ENCODE measurements at regions not wholly inside any gene's neighbourhood (a gene's known extent, or its start where the extent isn't known, plus 50 kb on each side); places are given as distances from the start of the nearest gene placed in this dataset.
A peak's percentile ranks its signal among the peaks of the same experiment; 100 is the strongest.

DNA sequence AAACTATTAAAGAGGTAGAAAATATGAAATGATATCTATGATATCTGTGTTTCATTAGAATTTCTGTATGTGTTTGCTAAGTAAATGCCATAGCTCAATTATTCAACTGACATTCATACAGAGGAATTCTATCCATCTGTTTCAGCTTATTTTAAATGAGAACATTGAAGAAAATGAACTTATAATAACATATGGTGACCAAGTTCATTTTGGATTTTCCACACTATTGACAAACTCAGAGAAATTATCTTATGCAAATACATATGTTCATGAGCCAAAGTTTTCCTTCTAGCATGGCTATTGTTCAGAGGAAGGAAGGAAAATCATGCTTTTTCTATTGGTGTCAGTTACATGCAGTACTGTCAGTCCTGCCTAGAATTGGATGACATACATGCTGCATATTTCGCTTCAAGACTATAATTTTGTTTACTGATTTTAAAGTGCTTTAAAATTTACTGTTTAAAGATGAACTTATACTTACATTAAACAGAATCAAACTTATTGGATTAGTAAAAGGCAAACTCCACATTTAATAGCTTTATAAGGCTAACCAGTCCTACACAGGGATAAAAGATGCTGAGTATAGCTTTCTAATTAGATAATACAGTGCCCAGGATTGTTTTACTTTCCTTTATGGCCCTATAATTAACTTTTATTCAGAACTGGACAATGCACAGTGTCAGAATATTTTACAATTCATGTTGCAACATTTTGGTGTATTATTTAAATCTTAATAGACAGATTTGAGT is 646.2 kb downstream of the TRAM1L1 start:
- no peak for DNase-seq (ENCODE audit: low read depth, low spot score)

GRCh38 chr4:116438417-116438816 is 647.0 kb downstream of the TRAM1L1 start:
- no peak for DNase-seq (ENCODE audit: low read depth, low spot score)

- no peak for DNase-seq (ENCODE audit: low read depth, low spot score)
Observed at GRCh38 chr4:116427666-116428065, 657.7 kb downstream of the TRAM1L1 start.

GRCh38 chr4:116413222-116413621 is 672.2 kb downstream of the TRAM1L1 start:
- no peak for DNase-seq (ENCODE audit: low read depth, low spot score)

DNA sequence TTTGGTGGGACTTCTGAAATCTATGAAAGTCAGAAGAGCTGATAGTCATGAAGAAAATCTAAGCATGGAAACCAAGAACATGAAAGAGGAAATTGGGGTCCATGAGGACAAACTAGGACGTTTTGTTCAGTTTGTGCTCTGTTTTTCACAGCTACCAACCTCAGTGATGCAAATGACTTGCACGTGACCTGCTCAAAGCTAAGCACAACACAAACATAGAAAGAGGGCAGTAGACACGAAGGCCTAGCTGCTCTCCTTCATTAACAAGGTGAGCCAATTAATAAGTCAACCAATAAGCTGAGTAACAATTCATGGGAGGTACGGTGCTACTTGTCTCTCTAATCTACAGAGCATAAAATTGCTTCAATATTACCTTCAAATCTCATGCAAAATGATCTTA is 684.1 kb downstream of the TRAM1L1 start:
- no peak for DNase-seq (ENCODE audit: low read depth, low spot score)

GRCh38 chr4:116400480-116400879 is 684.9 kb downstream of the TRAM1L1 start:
- peak; percentile 3 for DNase-seq (ENCODE audit: low read depth, low spot score)

DNA sequence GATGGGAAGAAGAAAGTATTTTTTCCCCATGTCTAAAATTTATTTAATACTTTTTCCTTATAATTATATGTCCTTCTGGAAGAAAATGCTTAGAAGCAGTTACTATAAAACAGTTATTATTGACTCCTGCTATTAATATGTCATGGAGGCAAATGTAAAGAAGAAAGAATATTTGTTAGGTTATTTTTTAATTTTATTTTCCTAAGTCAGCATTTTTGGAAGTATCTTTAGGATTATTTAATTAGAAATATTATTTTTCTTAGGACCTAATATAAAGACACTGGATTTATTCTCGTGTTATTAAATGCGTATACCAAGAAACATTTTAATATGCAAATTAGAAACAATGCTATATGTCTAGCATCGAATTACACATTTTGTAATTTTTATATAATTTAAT is 687.7 kb downstream of the TRAM1L1 start:
- DNase-seq (ENCODE audit: low read depth, low spot score) = no peak

DNA sequence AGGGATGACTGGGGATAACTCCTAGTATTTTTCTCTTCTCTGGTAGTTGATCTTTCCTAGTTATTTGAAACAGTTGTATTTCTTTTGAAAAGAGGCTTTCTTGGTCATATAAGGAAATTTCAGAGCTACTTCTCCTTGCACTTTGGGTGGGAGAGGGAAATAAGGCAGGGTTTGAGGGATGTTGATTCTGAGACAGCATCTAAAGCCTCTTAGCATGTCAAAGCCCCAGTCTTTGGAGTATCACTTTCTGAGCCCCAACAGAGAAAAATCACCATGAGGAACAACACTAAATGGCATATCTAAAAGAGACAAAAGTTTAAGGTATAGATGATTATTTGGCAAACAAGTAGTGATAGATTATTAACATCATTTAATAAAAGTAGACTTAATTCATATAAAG is 688.1 kb downstream of the TRAM1L1 start:
- DNase-seq (ENCODE audit: low read depth, low spot score) = no peak

- no peak for DNase-seq (ENCODE audit: low read depth, low spot score)
Observed at GRCh38 chr4:116395408-116395807, 690.0 kb downstream of the TRAM1L1 start.

DNA sequence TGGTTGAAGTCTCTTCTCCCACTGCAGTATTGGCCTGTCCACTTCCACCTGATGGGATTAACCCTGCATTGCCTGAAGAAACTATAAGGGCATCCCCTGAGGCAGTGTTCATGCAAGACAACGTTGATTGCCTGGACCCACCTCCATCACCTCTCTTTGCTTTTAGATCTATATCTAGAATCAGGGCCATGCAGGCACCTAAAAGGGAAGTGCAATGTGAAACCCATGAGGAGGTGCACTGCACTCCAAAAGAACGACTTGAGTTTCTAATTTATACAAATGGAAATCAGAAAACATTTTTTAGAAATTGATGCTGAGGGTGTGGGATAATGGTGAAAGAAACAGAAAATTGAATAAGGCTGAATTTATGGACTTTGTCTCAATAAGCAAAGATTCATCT is 694.4 kb downstream of the TRAM1L1 start:
- DNase-seq (ENCODE audit: low read depth, low spot score) = no peak

DNA sequence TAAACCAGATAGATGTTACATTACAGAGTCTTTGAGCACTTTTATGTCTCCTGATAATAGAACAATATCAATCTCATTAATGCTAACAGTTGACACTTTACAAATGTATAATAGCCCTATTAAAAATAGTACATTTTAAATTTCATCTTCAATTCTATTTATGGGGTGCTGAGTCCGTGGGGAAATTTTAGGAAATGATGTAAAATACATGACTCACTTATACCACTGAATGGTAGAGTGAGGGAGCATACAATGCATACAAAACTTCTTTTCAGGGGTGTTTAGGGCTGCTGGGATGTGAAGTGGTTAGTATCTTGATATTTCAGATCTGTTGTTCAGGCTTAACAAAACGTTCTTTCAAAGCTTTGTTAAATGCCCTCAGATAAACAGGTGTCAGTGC is 696.2 kb downstream of the TRAM1L1 start:
- DNase-seq (ENCODE audit: low read depth, low spot score) = no peak

GRCh38 chr4:116387937-116388474 is 697.4 kb downstream of the TRAM1L1 start:
- peak; percentile 0 for DNase-seq (ENCODE audit: low read depth, low spot score)

DNA sequence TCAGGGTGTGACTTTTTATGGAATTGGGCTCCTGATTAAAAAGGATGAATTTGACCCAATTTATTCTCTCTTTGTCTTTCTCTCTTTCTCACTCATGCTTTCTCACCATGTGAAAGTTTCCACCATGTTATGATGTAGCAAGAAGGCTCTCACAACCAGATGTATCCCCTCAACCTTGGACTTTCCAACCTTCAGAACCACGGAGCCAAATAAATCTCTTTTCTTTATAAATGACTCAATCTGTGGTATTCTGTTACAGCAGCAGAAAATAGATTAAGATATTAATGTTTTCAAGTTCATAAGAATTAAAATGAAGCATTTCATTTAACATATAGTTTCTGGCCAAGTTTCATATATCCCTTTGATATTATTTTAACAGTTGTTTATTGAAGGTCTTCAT is 698.5 kb downstream of the TRAM1L1 start:
- DNase-seq (ENCODE audit: low read depth, low spot score) = no peak

GRCh38 chr4:116385583-116385982 is 699.8 kb downstream of the TRAM1L1 start:
- no peak for DNase-seq (ENCODE audit: low read depth, low spot score)

DNA sequence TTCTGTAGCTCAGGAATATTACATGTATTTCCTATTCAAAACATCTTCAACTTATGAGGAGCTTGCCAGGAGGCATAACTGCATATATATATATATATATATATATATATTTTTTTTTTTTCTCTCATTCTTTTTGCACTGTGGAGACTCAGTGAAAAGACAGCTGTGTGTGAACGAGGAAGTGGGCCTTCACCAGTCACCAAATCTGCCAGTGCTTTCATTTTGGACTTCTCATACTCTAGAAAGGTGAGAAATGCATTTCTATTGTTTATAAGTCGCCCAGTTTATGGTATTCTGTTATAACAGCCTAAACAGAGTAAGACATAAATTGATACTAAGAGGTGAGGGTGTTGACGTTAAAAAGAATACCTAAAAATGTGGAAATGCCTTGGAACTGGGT is 710.6 kb downstream of the TRAM1L1 start:
- no peak for DNase-seq (ENCODE audit: low read depth, low spot score)

DNA sequence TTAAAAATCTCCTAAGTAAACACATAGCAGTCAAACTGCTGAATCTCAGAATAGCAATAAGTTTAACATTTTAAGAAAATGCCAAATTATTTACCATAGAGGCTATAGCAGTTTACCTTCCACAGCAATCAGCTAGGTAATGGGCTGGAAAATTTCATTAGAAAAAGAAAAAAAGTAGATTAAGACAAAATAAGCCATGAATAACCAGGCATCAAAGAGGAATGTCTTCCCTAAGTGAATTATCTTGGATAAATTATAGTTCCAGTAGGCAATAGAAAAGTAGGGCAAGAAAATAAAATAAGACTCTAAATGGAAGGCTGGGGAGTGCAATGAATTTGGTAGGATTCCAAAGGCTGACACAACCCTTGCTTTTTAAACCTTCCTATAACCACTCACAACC is 722.8 kb downstream of the TRAM1L1 start:
- DNase-seq (ENCODE audit: low read depth, low spot score) = no peak

DNA sequence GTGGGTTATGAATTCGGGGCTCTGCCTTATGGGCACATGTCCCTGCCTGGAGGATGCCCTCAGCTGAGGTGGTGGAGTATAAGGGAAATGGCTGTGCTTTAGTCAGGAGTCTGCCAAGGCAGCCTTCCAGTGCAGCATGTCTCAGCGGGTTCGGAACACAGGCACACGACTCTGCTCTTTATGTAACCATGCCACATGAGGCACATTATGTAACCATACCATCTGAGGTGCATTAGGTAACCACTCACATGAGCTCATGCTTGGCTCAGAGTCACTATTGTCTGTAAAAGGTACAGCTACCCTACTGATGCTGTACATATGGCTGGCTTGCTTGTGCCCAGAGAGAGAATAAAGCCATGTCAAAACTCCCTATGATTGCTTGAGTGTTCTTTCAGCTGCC is 723.6 kb downstream of the TRAM1L1 start:
- no peak for DNase-seq (ENCODE audit: low read depth, low spot score)

- peak; percentile 52 for DNase-seq (ENCODE audit: low read depth, low spot score)
Observed at GRCh38 chr4:116358633-116359222, 726.6 kb downstream of the TRAM1L1 start.

DNA sequence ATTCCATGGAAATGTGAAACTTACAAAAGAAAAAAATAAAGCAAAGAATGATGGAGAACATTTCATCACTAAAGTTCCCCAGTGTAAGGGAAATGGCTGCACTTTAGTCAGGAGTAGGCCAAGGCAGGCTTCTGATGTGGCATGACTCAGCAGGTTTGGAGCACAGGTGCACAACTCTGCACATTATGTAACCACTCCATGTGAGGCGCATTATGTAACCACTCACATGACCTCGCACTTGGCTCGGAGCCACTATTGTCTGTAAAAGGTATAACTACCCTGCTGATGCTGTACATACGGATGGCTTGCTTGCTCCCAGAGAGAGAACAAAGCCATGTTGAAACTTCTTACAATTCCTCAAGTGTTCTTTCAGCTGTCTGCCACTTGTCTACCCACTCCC is 727.6 kb downstream of the TRAM1L1 start:
- DNase-seq (ENCODE audit: low read depth, low spot score) = peak; percentile 3

DNA sequence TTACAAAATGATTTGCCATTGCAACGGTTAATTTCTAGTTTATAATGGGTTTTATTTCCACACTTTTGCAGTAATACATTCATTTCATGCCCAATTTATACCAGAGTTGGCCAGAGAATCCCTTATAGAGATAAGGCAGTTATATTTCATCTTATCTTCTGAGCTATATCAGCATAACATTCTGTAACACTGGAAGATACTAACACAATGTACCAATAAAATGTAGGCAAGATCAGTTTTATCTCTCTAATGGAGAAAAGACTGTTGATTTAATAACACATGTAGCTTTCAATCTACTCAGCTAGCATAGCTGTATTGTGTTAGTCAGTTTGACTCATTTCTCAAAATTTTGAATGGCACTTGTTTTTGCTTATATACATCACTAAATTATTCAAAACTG is 738.6 kb downstream of the TRAM1L1 start:
- no peak for DNase-seq (ENCODE audit: low read depth, low spot score)

DNA sequence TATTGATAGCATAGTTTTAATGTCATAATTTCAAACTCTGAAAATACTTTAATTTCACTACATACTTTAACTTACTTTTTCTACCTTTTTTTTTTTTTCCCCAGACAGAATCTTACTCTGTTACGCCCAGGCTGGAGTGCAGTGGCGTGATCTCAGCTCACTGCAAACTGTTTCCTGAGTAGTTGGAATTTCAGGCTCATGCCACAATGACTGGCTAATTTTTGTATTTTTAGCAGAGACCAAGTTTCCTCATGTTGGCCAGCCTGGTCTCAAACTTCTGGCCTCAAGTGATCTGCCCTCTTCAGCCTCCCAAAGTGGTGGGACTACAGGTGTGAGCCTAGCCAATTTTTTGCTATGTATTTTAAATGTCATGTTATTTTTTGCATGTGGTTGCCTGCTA is 741.6 kb downstream of the TRAM1L1 start:
- no peak for DNase-seq (ENCODE audit: low read depth, low spot score)

- no peak for DNase-seq (ENCODE audit: low read depth, low spot score)
Observed at GRCh38 chr4:116342143-116342542, 743.2 kb downstream of the TRAM1L1 start.

- no peak for DNase-seq (ENCODE audit: low read depth, low spot score)
Observed at GRCh38 chr4:116332508-116332907, 752.9 kb downstream of the TRAM1L1 start.

All from astrocyte of the hippocampus (primary cell).